NCI-H345 (cell line): ENCODE measurements at regions not wholly inside any gene's neighbourhood (a gene's known extent, or its start where the extent isn't known, plus 50 kb on each side); places are given as distances from the start of the nearest gene placed in this dataset.
"Not testable (repeated sequence)": the region's sequence is repeated elsewhere in the genome, so short reads cannot be mapped to it uniquely, and the experiment has no call there.

Experiments used
- DNase-seq: peaks from one replicate; lab custom pipeline; 2025; lab: John Stamatoyannopoulos, UW

- DNase-seq: no peak
These were observed 1137.7 kb upstream of the CNTN5 start for GRCh38 chr11:97883086-97883485.

DNA sequence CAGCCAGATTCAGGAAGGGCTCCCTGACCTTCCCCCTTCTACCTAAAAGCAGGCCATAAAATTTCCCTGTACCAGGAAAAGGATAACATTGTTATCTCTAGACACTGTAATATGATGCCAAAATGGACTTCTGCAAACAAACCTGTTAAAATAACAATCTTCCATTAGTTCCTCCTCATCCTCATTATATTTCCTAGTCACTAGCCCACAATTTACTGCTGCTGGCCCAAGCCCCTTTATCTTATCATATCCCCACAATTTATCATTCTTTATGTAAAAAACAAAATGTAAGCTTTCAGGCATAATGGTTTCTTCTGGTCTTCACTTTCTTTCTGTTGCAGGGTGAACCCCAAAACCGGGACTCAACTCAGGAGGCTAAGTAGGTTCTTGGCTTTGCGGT, 1132.1 kb upstream of the CNTN5 start:
- DNase-seq: no peak

DNA sequence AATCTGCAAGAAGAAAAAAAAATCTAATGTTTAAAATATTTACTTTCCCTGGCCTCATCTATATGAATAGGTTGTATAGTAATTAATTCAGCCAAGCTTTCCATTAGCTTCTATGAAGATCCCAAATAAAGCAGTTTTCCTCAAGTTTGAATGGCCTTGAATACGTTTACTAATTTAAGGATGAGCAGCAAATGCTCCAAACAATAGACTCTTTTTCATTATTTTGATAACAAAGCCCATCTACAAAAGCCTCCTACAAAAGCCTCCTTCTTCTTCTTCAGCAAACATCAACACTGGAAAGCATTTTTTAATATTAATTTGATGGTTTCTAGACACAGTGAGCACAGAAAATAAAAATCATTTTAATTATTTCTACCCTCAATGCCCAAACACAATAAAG, 1130.3 kb upstream of the CNTN5 start:
- no peak for DNase-seq

- DNase-seq: no peak
These were observed 1127.1 kb upstream of the CNTN5 start for GRCh38 chr11:97893612-97894011.

GRCh38 chr11:97894978-97895377, 1125.8 kb upstream of the CNTN5 start:
- DNase-seq: no peak

GRCh38 chr11:97895572-97895971, 1125.2 kb upstream of the CNTN5 start:
- no peak for DNase-seq

DNA sequence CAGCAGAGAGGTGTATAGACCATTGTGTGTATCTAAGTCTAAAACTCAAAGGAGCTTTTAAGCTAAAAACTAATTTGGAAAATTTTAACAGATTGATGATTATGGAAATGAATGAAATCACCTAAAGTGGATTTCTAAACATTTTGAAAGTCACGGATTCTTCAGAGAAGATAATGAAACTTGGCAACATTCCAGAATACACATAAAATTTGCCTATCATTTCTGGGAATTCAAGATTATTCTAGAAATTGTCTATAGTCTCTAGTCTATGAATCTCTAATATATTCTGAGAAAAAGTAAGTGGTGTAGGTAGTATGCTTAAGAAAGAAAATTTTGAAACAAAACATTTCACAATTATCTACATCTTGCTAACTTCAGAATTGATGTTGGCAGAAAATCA, 1117.9 kb upstream of the CNTN5 start:
- DNase-seq: no peak

GRCh38 chr11:97905101-97905500, 1115.6 kb upstream of the CNTN5 start:
- no peak for DNase-seq

GRCh38 chr11:97905671-97906070, 1115.1 kb upstream of the CNTN5 start:
- no peak for DNase-seq

DNA sequence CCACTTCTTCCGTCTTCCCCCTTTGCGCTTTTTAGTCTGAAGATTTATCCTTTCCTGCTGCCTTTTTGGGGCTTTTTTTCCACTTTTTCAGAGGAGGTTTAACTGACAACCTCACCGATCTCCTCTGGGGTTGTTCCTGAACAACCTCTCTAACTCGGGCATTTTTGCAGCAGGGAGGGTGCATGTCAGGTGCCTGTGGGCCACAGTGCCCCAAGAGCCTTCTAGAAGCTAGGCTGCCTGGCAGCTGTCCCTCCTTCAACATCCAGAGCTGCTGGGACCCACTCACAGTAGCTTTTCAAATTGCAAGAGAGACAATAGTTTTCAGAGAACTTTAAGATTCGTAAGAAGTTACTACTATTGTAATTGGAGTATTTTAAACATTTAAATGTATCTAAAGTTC, 1112.4 kb upstream of the CNTN5 start:
- no peak for DNase-seq

- no peak for DNase-seq
These were observed 1110.9 kb upstream of the CNTN5 start for GRCh38 chr11:97909614-97910399.

DNA sequence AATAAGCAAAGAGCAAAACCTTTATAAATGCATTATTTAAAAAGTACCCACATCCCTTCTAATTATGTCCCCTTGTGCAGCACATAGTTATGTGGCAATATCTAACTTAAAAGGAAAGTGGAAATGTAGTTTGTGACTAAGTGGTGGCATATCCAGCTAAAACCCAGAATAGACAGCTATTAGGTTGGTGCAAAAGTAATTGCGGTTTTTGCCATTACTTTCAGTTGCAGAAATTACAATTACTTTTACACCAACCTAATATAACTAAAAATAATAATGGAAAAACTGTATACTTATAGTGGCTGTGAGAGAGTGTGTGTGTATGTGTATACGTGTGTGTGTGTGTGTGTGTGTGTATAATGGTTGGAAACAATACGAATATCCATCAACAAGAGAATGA, 1108.1 kb upstream of the CNTN5 start:
- DNase-seq: no peak

GRCh38 chr11:97922933-97923332, 1097.8 kb upstream of the CNTN5 start:
- DNase-seq: not testable (repeated sequence)

GRCh38 chr11:97934572-97935208, 1086.1 kb upstream of the CNTN5 start:
- DNase-seq: no peak

DNA sequence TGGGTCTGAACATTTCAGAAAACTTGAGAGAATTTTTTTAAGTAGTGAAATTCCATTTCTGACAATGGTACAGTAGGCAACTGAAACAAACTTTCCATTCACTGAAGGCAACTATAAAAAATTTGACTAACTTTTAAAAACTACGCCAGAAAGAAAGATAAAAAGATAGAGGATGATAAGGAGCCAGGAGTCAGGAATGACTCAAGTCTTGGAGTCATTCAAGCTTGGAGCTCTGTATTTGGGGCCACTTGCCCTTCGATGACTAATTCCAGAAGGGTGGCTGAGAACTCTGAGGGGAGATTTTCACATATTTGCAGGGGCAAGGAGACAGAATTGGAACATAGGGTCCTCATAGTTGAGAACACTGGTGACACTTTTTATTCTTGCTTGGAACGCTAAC, 1083.2 kb upstream of the CNTN5 start:
- DNase-seq: no peak

- no peak for DNase-seq
These were observed 1082.0 kb upstream of the CNTN5 start for GRCh38 chr11:97938789-97939188.

GRCh38 chr11:97943493-97943892, 1077.3 kb upstream of the CNTN5 start:
- DNase-seq: no peak

DNA sequence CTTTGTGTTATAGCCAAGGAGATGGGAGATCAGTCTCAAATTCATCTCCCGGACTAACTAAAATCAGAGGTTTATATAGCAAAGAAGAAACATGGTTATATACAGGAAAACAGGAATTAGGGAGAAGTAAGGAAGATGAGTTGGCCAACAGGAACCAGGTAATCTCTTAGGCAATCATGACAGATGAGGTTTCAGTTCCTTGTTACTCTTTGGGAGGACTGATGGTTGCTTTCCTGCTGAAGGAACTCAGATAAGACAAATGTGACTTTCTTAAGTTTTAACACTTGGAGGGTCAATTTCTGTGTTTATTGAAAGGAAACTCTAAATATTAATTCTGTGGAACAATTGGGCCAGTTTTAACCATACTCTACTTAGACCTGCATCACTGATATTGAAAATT, 1072.0 kb upstream of the CNTN5 start:
- DNase-seq: no peak

DNA sequence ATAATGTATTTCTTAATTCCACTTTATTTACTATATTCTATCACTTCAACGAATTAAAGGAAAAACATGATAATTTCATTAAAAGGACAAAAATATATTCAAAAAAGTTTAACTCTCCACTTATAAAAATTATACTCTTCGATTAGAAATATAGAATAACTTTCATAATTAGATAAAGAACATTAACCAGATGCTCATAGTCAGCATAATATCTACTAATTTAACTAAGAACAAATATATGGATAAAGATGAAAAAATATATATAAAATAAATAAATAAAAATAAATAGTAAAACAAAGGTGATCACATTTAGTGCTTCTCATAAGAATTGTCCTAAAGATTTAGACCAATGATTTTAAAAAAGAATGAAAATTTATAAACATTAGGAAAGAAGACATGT, 1065.2 kb upstream of the CNTN5 start:
- DNase-seq: no peak

DNA sequence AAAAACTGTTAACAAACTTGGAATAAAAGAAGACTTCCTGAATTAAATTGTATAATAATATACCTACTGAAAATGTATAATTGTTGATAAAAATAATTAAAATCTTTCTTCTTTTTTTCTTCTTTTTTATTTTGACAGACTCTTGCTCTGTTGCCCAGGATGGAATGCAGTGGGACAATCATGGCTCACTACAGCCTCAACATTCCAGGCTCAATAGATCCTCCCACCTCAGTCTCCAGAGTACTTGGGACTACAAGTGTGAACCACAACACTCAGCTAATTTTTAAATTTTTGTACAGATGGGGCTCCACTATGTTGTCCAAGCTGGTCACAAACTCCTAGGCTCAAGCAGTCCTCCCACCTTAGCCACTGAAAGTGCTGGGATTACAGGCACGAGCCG, 1063.8 kb upstream of the CNTN5 start:
- DNase-seq: no peak

DNA sequence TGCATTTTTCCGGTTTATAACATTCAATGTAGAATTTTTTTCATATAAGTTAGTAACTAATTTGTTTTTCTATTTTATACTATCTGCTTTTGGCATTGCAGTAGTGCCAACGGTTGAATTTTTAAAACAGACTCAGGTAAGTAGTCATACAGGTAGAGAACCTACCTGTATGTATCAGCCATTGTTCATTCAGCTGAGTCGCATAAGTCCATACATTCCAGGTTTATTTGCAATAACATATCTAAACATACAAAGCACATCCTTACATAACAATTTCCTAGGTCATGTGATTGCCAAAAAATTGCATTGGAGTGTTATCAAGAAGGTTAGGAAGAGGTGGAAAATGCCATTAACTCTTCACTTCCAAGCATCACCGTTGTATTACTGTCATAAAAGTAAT, 1059.3 kb upstream of the CNTN5 start:
- DNase-seq: no peak

DNA sequence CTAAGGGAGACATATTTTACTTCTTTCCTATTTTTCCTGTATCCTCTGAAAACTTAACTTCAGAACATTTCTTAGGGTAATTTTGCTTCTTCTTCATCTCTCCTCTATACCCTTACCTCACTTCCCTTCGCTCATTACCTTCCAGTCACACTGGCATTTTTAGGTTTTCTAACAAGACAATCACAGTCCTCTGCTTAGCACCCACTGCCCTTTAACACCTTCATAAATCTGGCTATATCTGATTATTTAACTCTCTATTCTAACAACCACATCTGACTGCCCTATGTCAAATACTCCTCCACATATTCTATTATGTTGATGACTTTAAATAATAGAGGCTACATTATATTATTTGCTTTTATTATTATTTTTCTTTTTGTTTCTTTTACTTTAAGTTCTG, 1058.0 kb upstream of the CNTN5 start:
- no peak for DNase-seq

DNA sequence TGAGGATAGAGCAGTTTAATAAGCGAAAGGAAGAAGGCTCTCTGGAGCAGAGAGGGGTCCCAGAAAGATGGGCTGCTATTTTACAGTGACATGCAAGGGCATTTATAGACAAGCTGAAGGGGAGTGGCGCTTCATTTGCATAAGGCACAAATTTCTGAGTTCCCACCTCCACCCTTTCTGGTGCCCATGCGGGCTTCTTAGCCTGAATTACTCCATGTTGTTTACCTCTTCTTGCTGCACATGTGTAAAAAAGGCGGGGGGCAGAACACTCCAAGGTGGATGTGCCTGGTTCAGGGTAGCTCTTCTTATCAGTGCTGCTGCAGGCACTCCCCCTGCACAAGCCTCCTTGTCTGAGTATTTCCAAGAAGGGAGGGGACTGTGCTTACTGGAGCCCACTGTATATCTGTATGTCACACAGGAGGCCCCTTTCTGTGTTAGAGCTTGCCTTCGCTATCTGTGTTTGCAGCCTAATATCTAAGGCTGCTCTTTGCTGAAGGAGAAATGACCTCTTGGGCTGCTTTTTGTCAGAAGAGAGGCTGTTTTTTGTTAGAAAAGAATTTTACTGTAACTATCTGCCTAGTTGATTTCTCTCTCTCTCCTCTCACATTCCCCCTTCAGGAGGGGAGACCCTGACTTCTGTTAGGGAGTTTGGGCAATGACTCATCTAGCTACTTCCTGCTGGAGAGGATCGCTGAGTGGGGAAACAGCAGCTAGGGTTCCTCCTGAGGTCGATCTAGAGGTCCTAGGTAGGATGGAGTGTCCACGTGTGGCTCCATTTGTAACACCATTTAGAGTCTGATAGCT, 1057.0 kb upstream of the CNTN5 start:
- DNase-seq: no peak
